Right lobe of liver (tissue), 6 donors: ENCODE measurements at regions not wholly inside any gene's neighbourhood (a gene's known extent, or its start where the extent isn't known, plus 50 kb on each side); places are given as distances from the start of the nearest gene placed in this dataset.

Experiments used
- ATAC-seq, 4 donors: fragments of 200-7000 bp; cut with Tn5 transposase; one replicate each; pipeline ENCODE4 v1.9.1; 2020; ENCODE audit warnings: mild to moderate bottlenecking in 4 of 4, moderate library complexity in 4 of 4
- DNase-seq, 3 donors: peaks; one replicate each; pipeline ENCODE4 v3.0.0-alpha.2; 2020
- H3K27ac ChIP-seq, 3 donors: fragments of 200-600 bp; one replicate each; pipeline ENCODE4 v1.8.0; 2022
- H3K27me3 ChIP-seq, 2 donors: fragments of 200-600 bp; one replicate each; pipeline ENCODE4 v1.8.0; 2022
- H3K36me3 ChIP-seq, 4 donors: fragments of 200-600 bp; sonication (generic) in 1 of 4; one replicate each; pipeline versions ENCODE4 v1.5.1 to v1.8.0; 2017 to 2022; ENCODE audit warnings: control low read depth in 1 of 4
- H3K4me1 ChIP-seq, 4 donors: fragments of 200-600 bp; sonication (generic) in 1 of 4; one replicate each; pipeline versions ENCODE4 v1.5.1 to v1.8.0; 2017 to 2022; ENCODE audit warnings: control low read depth in 1 of 4
- H3K4me3 ChIP-seq, 3 donors: fragments of 200-600 bp; one replicate each; pipeline ENCODE4 v1.8.0; 2022
- H3K9me3 ChIP-seq, 4 donors: fragments of 200-600 bp; sonication (generic) in 1 of 4; one replicate each; pipeline versions ENCODE4 v1.5.1 to v1.8.0; 2017 to 2022; ENCODE audit warnings: control low read depth in 1 of 4
- CTCF ChIP-seq, 4 donors: fragments of 200-600 bp in 3 of 4; fragments of 450-650 bp in 1 of 4; IDR thresholded peaks; one replicate each; pipeline versions ENCODE4 v1.5.1 to v1.8.0; 2016 to 2022; ENCODE audit warnings: antibody characterized with exemption in 4 of 4, mild to moderate bottlenecking in 2 of 4
- POLR2A ChIP-seq: fragments of 450-650 bp; IDR thresholded peaks from one replicate; pipeline ENCODE4 v1.6.1; 2017; ENCODE audit warnings: antibody characterized with exemption, mild to moderate bottlenecking
- WGBS: methylation state at CpG from one replicate; pipeline ENCODE4 v1.1.6; 2018; ENCODE audit warnings: low coverage, low lambda C conversion rate; ENCODE audit not compliant: insufficient coverage; ENCODE audit errors: missing lambda C conversion rate; 5-methylcytosine and 5-hydroxymethylcytosine counted together
- intact Hi-C, 2 donors: fragments of 100-400 bp; cut with DNase I; formaldehyde crosslinking; loops; one replicate each; pipeline versions ENCODE4 v1.11.2 to v1.14.1; 2022
- donor health status: DM: no; HTN: yes; CAD: no.
- donor health status: DM: no; HTN: no; CAD: no.
- donor health status: DM: no; HTN: no; CAD: no.
- donor health status: DM: no; HTN: yes; CAD: no.
- donor health status: DM: no; HTN: yes; CAD: no.

- TF ChIP-seq POLR2A, result no peak
- no peak for TF ChIP-seq CTCF (IDR thresholded peaks at IDR 0.05)
- Histone ChIP-seq H3K9me3 (peaks cover 0 to 3% (median 0%) of the 10 kb centered on the region in 4 donors), H3K27ac (no peak overlapping the region), H3K36me3 (no peaks in the 10 kb centered on the region), H3K4me3 (no peak overlapping the region), H3K27me3 (no peaks in the 10 kb centered on the region), H3K4me1 (no peaks in the 10 kb centered on the region)
- DNase-seq, result no peak
- intact Hi-C loops, result no loop called here
- ATAC-seq, result no peak
- WGBS, result 91% methylated on average over 2 of the region's 2 CpGs
Measured at GRCh38 chr13:33405371-33405770, 119.8 kb upstream of the STARD13 start.

GRCh38 chr13:33409673-33410510 lies 124.3 kb upstream of the STARD13 start:
- Histone ChIP-seq H3K9me3 (no peaks in the 10 kb centered on the region), H3K36me3 (no peaks in the 10 kb centered on the region), H3K27me3 (no peaks in the 10 kb centered on the region), H3K4me3 (no peak overlapping the region), H3K27ac (no peak overlapping the region), H3K4me1 (no peaks in the 10 kb centered on the region)
- TF ChIP-seq CTCF (IDR thresholded peaks at IDR 0.05), result no peak
- TF ChIP-seq POLR2A, result no peak
- intact Hi-C loops, result no loop called here
- ATAC-seq (no peak), DNase-seq (no peak)
- WGBS, result 100% methylated on average over 1 of the region's 1 CpG

- 100% methylated on average over 2 of the region's 2 CpGs for WGBS
- no peak for ATAC-seq
- H3K27me3 ChIP-seq, result no peaks in the 10 kb centered on the region
Measured at GRCh38 chr13:33410619-33411018, 125.1 kb upstream of the STARD13 start.

GRCh38 chr13:33411312-33411711 lies 125.8 kb upstream of the STARD13 start:
- Histone ChIP-seq H3K4me3 (no peak overlapping the region), H3K27me3 (no peaks in the 10 kb centered on the region), H3K4me1 (no peaks in the 10 kb centered on the region), H3K36me3 (no peaks in the 10 kb centered on the region), H3K9me3 (no peaks in the 10 kb centered on the region), H3K27ac (no peak overlapping the region)
- DNase-seq (no peak), ATAC-seq (no peak)
- no peak for TF ChIP-seq CTCF (IDR thresholded peaks at IDR 0.05)
- TF ChIP-seq POLR2A, result no peak
- intact Hi-C loops, result no loop called here
- WGBS, result 64% methylated on average over 1 of the region's 1 CpG

More at GRCh38 chr13:33410619-33411018, 125.1 kb upstream of the STARD13 start:
- Histone ChIP-seq H3K9me3 (no peaks in the 10 kb centered on the region), H3K4me3 (no peak overlapping the region), H3K36me3 (no peaks in the 10 kb centered on the region), H3K27ac (no peak overlapping the region), H3K4me1 (no peaks in the 10 kb centered on the region)
- intact Hi-C loops, result no loop called here
- DNase-seq, result no peak
- TF ChIP-seq CTCF (IDR thresholded peaks at IDR 0.05), result no peak
